RPMI8226 (cell line): ENCODE measurements at regions not wholly inside any gene's neighbourhood (a gene's known extent, or its start where the extent isn't known, plus 50 kb on each side); places are given as distances from the start of the nearest gene placed in this dataset.
"Not testable (repeated sequence)": the region's sequence is repeated elsewhere in the genome, so short reads cannot be mapped to it uniquely, and the experiment has no call there.

Source experiments
- DNase-seq: peaks from one replicate; pipeline ENCODE4 v3.0.0-alpha.2; 2015

GRCh38 chr4:28241021-28241420 is 1380.4 kb downstream of the STIM2 start:
- DNase-seq: no peak

DNA sequence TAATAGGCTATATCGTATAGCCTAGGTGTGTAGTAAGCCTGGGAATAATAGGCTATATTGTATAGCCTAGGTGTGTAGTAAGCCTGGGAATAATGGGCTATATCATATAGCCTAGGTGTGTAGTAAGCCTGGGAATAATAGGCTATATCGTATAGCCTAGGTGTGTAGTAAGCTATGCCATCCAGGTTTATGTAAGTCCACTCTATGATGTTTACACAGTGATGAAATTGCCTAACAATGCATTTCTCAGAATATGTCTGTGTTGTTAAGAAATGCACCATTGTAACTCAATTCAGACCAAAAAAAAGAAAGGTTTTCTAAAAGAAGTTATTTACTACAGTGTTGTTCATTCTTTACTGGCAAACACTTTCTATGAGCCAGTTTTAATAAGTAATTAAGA is 1387.2 kb downstream of the STIM2 start:
- DNase-seq: no peak

- DNase-seq: no peak
Observed at GRCh38 chr4:28248269-28248668, 1387.6 kb downstream of the STIM2 start.

GRCh38 chr4:28250646-28251045 is 1390.0 kb downstream of the STIM2 start:
- DNase-seq: no peak

GRCh38 chr4:28251831-28252230 is 1391.2 kb downstream of the STIM2 start:
- no peak for DNase-seq

DNA sequence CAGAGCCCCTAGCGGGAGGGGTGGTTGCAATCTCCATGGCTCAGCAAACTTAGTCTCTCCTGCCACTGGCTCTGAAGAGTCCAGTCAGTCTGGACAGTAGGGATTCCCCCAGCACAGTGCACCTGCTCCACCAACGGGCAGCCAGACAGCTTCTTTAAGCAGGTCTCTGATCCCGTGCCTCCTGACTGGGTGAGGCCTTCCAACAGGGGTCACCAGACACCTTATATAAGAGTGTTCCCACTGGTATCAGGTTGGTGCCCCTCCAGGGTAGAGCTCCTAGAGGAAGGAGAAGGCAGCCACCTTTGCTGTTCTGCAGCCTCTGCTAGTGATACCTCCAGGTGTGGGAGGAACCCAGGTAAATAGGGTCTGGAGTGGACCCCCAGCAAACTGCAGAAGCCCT is 1393.4 kb downstream of the STIM2 start:
- DNase-seq: no peak

GRCh38 chr4:28256295-28256694 is 1395.7 kb downstream of the STIM2 start:
- DNase-seq: no peak

GRCh38 chr4:28259951-28260350 is 1399.3 kb downstream of the STIM2 start:
- DNase-seq: no peak

DNA sequence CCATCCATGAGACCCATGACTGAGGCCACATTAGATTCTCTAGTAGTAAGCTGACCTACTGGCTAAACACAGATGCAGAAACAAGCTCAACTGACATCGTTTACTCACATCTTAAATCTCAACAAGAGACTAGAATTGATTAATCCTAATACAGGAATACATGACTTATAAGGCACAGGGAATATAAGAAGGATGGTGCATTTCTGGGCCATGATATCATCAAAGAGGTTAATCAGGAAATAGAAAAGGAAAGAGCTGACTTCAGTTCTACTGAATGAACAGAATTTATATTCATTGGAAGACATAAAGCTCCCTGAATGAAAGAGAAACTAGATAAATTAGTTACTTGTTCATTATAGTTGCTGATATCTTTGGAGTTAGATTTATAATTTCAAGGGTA is 1406.5 kb downstream of the STIM2 start:
- no peak for DNase-seq

DNA sequence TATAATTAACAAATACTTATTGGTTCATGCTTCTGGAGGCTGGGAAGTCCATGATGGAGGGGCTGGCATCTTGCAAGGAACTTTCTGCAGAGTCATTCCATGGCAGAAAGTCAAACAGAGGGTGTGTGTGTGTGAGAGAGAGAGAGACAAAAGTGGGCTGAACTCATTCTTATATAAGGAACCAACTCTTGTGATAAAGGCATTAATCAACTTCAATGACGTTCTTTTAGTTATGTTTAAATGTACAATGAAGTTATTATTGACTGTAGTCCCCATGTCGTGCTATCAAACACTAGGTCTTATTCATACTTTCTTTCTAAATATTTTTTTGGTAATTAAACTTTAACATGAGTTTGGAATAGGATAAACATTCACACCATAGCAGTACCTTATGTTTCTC is 1408.8 kb downstream of the STIM2 start:
- DNase-seq: no peak

- no peak for DNase-seq
Observed at GRCh38 chr4:28277931-28278330, 1417.3 kb downstream of the STIM2 start.

DNA sequence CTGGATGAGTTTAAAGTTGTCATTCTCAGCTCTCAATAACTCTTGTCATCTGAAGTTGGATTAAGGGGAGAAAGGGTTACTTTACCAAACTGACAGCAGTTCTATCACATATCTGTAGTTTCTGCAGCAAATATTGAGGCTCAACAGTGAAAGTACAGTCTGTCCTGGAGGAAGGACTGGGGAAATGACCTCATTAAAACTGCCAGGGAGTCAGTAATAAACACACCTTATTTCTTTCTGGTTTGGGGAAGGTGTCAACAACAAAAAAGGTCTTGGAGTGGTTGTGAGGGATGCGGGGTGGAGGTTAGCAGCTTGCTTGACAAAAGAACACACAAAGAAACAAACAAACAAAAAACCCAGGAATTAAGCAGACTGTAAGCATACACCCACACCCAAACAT is 1418.0 kb downstream of the STIM2 start:
- no peak for DNase-seq

DNA sequence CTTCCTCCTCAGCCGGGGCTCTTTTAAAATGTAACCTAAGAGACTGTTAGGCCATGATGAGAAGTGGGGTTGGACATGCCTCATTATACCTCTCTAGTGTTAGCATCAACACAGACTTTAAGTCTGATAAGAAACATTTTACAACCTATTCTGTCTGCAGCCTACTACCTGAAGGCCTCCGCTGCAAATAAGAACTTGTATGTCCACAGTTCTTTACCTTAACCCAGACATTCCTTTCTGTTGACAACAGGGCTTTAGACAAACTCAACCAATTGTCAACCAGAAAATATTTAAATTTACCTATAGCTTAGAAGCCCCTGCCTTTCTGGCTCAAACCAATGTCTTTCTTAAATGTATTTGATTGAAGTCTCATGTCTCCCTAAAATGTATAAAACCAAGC is 1418.6 kb downstream of the STIM2 start:
- no peak for DNase-seq

DNA sequence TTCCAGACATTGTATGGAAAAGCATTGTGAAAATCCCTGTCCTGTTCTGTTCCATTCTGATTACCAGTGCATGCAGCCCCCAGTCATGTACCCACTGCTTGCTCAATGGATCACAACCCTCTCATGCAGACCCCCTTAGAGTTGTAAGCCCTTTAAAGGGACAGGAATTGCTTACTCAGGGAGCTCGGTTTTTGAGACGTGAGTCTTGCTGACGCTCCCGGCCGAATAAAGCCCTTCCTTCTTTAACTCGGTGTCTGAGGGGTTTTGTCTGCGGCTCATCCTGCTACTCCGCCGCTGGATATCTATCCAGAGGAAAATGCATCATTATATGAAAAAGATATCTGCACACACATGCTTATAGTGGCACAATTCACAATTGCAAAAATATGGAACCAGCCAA is 1425.6 kb downstream of the STIM2 start:
- not testable (repeated sequence) for DNase-seq

GRCh38 chr4:28287831-28288233 is 1427.2 kb downstream of the STIM2 start:
- DNase-seq: no peak

DNA sequence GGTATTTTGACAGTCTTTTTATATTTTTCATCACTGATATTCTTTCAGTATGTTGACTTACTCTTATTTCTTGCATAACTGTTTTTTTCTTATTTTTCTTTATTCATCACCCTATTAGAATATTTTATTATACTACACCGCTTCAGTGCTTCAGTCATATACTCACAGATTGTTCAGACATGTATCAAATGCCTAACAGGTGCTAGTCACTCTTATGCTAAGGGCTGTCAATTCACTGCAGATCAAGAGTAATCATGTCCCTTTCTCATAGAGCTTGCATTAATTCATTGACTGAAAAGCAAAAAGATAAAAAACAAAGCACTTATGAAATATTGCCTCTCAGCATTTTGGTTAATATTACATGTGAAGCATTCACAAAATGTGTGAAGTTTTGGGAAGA is 1435.6 kb downstream of the STIM2 start:
- DNase-seq: no peak

- DNase-seq: no peak
Observed at GRCh38 chr4:28310926-28311325, 1450.3 kb downstream of the STIM2 start.

DNA sequence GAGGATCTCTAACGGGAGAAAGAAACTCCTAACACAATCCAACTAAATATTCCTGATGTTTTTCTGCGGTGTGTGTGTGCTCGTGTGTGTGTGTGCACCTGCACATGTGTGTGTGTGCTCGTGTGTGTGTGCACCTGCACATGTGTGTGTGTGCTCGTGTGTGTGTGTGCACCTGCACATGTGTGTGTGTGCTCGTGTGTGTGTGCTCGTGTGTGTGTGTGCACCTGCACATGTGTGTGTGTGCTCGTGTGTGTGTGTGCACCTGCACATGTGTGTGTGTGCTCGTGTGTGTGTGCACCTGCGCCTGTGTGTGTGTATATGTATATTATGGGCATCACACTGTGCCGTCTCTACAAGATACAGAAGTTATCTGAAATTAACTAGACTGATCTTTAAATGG is 1451.9 kb downstream of the STIM2 start:
- DNase-seq: not testable (repeated sequence)

DNA sequence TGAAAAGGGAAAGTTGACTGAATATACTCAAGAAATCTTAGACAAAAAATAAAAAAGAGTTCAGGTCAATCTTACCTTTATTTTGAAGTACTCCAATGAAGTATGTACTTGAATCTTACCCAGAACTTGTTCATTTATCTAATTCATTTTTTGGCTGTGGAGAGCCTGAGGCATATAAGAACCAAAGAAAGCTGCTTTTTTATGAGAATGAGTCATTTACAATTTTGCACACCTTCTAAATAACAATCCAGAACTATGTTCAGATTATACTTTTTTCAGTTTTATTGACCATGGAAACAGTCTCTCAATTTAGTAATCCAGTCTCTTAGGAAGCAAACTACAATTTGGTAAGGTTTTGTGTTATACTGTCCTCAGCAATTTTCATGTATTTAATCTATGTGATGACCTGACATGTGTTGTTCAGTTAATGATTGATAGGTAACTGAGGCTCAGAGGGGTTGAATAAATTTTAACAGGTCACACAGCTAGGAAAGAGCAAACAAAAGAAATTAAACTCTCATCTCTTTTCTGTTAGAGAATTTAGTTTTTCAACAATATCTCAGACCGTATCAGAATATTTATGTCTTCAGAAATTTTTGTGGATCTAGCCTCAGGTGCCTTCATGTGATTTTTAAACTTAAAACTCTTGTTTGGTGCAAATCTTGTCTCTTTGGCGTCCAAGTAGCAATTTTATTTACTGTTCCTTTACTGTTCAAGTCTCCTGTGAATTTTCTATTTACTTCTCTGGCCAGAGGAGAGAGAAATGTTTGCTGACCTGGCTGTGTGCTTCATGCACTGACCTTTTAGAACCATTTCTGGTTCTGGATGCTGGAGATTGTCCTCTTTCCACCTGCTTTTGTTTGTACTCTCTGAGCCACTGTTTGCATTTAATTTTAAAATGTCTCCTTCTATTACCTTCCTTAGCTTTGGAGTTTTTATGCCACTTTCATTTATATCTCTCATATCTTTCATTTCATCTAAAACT is 1453.4 kb downstream of the STIM2 start:
- no peak for DNase-seq

DNA sequence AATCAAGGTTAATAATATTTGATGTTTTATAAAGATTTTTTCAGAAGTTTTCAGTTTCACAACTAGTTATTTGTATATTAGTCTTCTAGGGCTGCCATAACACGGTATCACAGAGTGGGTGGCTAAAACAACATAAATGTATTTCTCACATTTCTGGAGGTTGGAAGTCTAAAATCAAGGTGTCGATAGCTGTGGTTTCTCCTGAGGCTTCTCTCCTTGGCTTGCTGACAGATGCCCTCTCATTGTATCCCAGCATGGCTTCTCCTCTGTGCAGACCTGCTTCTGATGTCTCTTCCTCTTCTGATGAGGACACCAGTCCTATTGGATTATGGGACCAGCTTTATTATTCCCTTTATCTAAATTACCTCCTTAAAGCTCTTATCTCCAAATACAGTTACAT is 1456.6 kb downstream of the STIM2 start:
- DNase-seq: no peak

DNA sequence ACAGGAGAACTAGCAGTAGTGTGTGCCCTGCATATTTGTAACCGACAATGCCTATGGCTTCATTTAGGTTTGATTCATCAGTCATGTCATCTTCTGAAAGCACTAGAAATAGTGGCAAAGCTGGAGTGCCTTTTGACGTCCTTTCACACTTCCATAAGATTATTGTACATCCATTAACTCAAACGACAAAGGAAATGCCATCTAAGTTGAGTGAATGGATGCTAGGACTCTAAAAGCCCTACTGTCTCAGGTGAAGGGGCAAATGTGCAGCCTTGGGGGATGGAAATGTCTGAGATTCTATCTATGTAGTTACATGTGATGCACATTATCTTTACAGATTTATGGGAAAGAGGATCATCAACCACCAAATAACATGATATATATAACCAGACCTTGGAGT is 1473.6 kb downstream of the STIM2 start:
- no peak for DNase-seq

DNA sequence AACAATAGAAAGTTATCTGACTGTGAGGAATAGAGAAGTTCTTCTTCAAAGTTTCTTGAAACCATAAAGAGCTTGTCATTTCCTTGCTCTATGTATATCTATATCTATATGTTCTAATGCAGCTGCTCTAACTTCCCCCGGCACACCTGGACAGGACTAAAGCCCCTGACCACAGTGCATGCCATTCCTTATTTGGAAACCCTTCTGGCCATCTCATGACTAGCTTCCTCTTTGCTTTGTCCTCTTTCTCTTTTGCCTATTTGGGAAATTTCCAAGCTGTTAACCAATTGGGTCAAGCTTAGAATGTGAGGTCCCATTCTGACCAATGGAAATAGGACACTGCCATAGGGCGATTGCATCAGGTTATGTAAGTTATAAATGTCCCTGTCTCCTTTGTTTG is 1481.1 kb downstream of the STIM2 start:
- DNase-seq: no peak

GRCh38 chr4:28350485-28350884 is 1489.8 kb downstream of the STIM2 start:
- DNase-seq: no peak

DNA sequence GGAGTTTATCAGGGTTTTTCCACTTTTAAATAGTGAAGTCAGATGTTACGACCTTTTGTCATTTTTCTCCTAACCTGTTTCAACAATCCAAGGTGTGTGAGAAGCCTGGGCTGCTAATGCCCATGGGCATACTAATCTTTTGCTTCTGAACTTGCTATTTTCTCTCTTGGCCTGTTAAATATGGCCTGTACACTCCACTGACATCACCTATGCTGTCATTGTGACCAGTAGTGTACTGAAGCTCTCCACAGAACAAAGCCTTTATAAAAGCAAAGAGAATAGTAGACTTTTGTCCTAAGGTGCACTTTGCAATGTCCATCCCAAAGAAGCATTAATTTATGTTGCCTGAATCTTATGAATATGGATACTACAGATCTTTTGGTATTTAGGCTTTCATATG is 1490.5 kb downstream of the STIM2 start:
- no peak for DNase-seq

DNA sequence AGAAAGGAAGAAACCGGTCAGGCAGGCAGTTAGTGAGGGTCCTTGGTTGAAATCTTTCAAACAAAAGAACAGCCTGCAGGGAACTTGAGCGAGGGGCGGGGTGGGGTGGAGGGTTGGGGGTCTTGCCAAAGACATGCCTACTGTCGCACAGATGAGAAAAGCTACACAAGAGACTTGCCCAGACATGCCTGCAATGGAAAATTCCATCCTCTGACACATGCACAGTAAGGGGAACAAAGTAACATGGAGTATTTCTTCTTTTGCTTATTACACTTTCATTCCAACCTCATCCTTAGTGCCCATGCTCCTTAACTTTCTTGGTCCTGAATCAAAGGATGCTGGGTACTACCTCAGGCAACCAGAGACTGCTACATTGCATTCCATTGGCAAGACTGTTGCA is 1491.2 kb downstream of the STIM2 start:
- DNase-seq: no peak
